H7 (cell line): ENCODE measurements at regions not wholly inside any gene's neighbourhood (a gene's known extent, or its start where the extent isn't known, plus 50 kb on each side); places are given as distances from the start of the nearest gene placed in this dataset.
"Not testable (repeated sequence)": the region's sequence is repeated elsewhere in the genome, so short reads cannot be mapped to it uniquely, and the experiment has no call there.

Source experiments
- DNase-seq: peaks from one replicate; pipeline ENCODE4 v3.0.0; 2012
- H3K27me3 ChIP-seq: 2 replicates; pipeline ENCODE4 v1.6.0; 2011; ENCODE audit warnings: mild to moderate bottlenecking, low read length; ENCODE audit not compliant: control insufficient read depth, insufficient read depth
- H3K36me3 ChIP-seq: replicated peaks from 2 replicates; pipeline ENCODE4 v1.5.1; 2011; ENCODE audit warnings: low read length; ENCODE audit not compliant: control insufficient read depth, insufficient read depth
- H3K4me3 ChIP-seq: 2 replicates; pipeline ENCODE4 v1.5.1; 2011; ENCODE audit warnings: low read depth, mild to moderate bottlenecking, control low read depth, low read length, moderate library complexity; ENCODE audit not compliant: insufficient read depth

- H3K4me3 ChIP-seq: no peak overlapping the region
- no peak for DNase-seq
- H3K36me3 ChIP-seq: no peaks in the 10 kb centered on the region
- no peaks in the 10 kb centered on the region for H3K27me3 ChIP-seq
These were observed 277.4 kb upstream of the MSX2 start for GRCh38 chr5:174446988-174447387.

DNA sequence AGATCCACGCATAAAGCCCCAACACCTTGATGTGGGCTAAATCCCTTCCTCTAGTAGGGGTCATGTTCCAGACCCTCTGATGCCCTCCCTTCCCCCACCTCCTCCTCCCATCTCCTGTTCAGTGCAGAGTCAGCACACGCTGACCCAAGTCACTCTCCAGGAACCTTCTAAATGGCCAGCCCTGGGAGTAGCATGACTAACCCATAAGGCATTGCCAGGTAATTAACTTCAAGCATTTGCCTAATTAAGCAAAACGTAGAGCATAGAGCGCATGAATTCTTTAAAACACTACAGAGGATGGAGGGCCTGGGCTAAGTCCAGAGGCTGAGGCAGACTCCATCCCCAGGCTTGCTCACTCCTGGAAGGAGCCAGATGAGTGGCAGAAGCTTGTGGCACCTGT is 276.3 kb upstream of the MSX2 start:
- DNase-seq: no peak
- Histone ChIP-seq H3K36me3 (no peaks in the 10 kb centered on the region), H3K27me3 (no peaks in the 10 kb centered on the region), H3K4me3 (no peak overlapping the region)

GRCh38 chr5:174448662-174449061 is 275.7 kb upstream of the MSX2 start:
- no peaks in the 10 kb centered on the region for H3K27me3 ChIP-seq
- H3K4me3 ChIP-seq: no peak overlapping the region
- no peak for DNase-seq
- no peaks in the 10 kb centered on the region for H3K36me3 ChIP-seq

DNA sequence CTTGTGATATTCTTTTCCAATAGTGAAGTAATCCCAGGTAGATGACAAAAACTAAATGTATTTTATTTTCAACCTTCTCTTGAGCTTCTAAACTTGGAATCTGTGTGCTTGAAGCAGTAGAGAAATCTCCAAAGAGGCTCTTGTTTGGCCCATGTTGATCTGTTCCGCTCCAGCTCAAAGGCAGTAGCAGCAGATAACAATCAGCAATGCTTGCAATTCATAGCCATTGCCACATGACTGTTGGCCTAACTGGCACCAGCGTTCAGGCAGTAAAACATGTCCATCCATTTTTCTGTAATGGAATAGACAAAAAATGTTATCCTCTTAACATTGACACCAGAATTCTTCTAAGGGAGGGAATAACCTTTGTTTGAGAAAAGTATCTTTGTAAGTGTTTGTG is 270.7 kb upstream of the MSX2 start:
- Histone ChIP-seq H3K36me3 (no peaks in the 10 kb centered on the region), H3K27me3 (no peaks in the 10 kb centered on the region; the same call in 1 of the 2 replicates), H3K4me3 (no peak overlapping the region)
- DNase-seq: no peak

GRCh38 chr5:174454464-174454863 is 269.9 kb upstream of the MSX2 start:
- no peak for DNase-seq
- Histone ChIP-seq H3K36me3 (no peaks in the 10 kb centered on the region), H3K4me3 (no peak overlapping the region)

GRCh38 chr5:174454890-174455289 is 269.5 kb upstream of the MSX2 start:
- Histone ChIP-seq H3K36me3 (no peaks in the 10 kb centered on the region), H3K4me3 (no peak overlapping the region), H3K27me3 (no peaks in the 10 kb centered on the region; the same call in 1 of the 2 replicates)
- DNase-seq: no peak

More at GRCh38 chr5:174454464-174454863, 269.9 kb upstream of the MSX2 start:
- no peaks in the 10 kb centered on the region; the same call in 1 of the 2 replicates for H3K27me3 ChIP-seq

DNA sequence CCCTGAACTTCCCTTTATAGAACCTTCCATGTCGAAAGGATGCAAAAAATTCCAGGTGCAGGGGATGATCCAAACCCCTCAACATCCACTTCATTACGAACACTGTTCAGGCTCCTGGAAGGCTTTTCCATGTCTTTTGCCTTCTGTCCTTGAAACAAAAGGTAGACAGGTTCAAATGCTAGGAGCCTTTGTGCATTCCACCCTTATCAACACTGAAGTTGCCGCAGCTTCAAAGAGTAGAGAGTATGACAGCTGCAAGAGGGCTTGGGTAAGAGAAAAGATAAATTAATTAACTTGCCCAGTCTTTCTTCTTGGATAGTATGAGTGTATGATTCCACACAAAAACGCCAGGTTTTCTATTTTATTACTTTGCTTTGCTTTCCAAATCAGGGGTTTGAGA is 269.1 kb upstream of the MSX2 start:
- H3K27me3 ChIP-seq: no peaks in the 10 kb centered on the region; the same call in 1 of the 2 replicates
- DNase-seq: no peak
- H3K4me3 ChIP-seq: no peak overlapping the region
- H3K36me3 ChIP-seq: no peaks in the 10 kb centered on the region

DNA sequence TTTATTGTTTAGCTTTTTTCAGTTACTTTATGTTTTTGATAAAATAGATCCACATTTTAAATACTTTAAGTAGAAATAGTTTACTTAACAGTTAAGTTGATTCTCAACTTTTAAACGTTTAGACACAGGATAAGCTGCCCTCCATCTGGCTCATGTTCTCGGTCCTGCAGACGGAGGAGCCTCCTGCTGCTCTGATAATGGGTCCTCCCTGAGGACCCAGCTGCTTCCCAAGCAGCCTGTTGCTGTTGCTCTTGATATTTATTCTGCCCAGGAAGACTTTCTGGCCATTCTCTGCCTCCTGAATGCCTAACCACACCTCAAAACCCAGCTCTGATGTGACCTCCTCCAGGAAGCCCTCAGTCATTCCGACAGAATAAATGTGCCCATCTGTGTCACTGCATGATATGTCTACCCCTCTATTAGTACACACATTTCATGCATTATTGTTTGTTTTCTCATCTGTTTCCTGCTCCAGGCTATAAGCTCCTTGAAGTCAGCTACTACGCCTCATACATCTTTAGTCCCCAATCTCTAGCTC is 267.2 kb upstream of the MSX2 start:
- peak; percentile 32 for DNase-seq
- no peak overlapping the region for H3K4me3 ChIP-seq
- no peaks in the 10 kb centered on the region for H3K36me3 ChIP-seq
- no peaks in the 10 kb centered on the region; the same call in 1 of the 2 replicates for H3K27me3 ChIP-seq

DNA sequence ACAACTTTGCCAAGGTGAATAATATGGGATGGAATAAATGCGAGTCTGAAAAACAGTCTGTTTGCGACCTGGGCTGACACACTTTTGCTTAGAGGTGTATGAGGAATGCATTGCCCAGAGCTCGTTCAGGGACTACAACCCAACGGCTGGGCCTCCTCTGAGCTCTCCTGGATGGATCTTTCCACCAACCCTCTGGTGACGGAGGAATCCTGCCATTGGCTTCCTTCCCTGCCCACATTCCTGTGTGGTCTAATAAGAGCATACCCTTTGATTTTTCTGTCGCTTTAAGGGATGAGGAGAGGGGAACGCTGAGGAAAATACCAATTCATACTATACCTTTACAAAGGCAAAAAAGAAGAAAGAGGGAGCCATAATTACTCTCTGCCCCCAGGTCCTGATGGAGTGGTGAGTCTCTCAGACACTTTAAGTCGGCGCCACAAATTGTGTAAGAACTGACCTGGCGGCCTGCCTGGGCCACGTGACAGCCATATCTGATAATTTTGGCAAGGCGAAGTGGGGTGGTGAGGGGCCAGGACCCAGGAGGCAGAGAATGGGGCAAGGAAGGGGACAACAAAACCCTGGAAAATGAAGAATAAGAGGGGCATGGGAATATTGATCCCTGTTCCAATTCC is 265.2 kb upstream of the MSX2 start:
- Histone ChIP-seq H3K36me3 (no peaks in the 10 kb centered on the region), H3K27me3 (no peaks in the 10 kb centered on the region; the same call in 1 of the 2 replicates), H3K4me3 (no peak overlapping the region)
- DNase-seq: no peak

DNA sequence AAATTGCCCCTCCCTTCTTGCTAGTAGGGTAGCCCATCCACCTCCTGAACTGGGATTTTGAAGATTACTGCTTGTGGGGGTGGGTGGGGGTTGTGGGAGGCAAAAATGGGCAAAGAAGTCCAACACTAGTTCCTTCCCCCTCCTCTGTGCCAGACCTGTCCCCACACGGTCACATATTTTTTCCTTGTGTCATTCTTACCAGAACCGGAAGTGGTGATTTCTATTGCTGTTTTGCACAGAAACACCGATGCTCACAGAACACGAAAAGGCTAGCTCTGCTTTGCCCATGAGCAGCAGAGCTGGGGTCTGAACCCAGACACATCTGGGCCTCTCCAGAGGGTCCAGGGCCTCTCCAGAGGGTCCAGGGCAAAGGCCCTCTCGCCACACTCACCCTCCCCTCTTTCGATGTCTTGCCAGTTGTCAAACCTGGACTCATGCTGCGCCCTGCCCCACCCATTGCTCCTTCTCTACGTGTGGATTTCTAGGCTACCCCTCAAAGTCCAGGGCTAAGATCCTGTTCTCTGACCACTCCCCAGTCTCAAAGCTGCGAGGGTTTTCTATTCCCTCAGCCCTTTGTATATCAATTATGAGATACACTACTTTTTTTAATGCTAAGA is 264.4 kb upstream of the MSX2 start:
- DNase-seq: no peak
- Histone ChIP-seq H3K27me3 (no peaks in the 10 kb centered on the region), H3K4me3 (no peak overlapping the region), H3K36me3 (no peaks in the 10 kb centered on the region)

DNA sequence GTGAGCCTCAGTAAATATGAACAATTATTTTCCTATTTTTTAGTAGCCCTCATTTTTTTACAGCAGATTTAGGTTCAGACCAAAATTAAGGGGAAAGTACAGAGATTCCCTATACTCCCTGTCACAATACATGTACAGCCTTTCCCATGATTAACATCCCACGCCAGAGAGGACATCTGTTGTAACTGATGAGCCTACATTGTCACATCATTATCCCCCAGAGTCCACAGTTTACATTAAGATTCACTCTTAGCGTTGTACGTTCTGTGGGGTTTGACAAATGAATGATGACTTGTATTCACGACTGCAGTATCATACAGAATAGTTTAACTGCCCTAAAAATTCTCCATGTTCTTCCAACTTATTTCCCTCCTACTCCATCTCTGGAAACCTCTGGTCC is 262.3 kb upstream of the MSX2 start:
- no peak for DNase-seq
- no peaks in the 10 kb centered on the region for H3K36me3 ChIP-seq
- H3K4me3 ChIP-seq: no peak overlapping the region
- H3K27me3 ChIP-seq: no peaks in the 10 kb centered on the region

DNA sequence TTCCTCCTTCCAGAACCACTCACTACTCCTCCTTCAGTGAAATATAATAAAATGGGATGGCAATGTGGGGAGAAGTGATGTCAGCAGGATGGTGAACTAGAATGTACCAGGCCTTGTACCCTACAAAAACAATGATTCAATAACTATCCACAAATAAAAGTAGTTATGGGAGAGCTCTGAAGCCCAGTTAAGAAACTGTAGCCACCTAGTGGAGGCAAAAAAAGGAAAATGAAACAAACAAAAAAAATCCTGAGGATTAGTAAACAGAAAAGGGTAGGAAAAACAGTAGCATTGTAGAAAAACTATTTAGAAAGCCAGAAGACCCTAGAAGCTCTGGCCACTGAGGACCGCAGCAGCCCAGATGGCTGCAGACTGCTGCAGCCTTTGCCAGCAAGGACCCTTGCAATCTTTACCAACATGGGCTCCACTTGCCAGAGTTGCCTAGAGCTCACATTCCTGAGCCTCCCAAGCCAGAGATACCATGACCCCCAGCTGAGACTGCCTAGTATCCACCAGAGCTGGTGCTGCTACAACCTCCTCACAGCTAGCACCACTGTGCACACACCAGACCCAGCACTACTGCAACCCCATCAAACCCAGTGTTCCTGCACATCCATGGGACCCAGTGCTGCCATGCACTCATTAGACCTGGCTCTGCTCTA is 259.7 kb upstream of the MSX2 start:
- no peaks in the 10 kb centered on the region for H3K36me3 ChIP-seq
- no peak overlapping the region for H3K4me3 ChIP-seq
- H3K27me3 ChIP-seq: no peaks in the 10 kb centered on the region
- no peak for DNase-seq

DNA sequence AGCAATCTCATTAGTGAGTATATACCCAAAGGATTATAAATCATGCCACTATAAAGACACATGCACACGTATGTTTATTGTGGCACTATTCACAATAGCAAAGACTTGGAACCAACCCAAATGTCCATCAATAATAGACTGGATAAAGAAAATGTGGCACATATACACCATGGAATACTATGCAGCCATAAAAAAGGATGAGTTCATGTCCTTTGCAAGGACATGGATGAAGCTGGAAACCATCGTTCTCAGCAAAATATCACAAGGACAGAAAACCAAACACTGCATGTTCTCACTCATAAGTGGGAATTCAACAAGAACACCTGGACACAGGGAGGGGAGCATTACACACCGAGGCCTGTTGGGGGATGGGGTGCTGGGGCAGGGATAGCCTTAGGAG is 252.9 kb upstream of the MSX2 start:
- not testable (repeated sequence) for H3K27me3 ChIP-seq, H3K4me3 ChIP-seq, DNase-seq, H3K36me3 ChIP-seq

DNA sequence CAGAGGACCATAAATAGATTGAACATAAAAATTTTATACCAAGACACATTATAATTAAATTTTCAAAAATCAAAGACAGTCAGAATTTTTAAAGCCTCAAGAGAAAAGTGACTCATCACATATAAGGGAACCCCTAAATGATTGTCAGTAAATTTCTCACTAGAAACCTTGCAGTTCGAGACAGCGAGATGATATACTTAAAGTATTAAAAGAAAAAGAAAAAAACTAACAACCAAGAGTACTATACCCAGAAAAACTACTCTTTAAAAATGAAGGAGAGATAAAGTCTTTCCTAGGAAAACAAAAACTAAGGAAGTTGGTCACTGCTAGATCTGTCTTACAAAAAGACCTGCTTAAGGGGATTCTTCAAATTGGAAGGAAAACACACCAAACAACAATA is 251.4 kb upstream of the MSX2 start:
- Histone ChIP-seq H3K4me3 (no peak overlapping the region), H3K36me3 (no peaks in the 10 kb centered on the region), H3K27me3 (no peaks in the 10 kb centered on the region)
- DNase-seq: no peak

DNA sequence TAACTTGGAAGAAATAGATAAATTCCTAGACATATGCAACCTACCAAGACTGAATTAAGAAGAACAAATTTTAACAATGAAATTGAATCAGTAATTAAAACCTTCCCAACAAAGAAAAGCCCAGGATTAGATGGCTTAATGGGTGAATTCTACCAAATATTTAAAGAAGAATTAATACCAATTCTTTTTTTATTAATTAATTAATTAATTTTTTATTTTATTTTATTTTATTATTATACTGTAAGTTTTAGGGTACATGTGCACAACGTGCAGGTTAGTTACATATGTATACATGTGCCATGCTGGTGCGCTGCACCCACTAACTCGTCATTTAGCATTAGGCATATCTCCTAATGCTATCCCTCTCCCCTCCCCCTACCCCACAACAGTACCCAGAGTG is 248.4 kb upstream of the MSX2 start:
- H3K27me3 ChIP-seq, H3K4me3 ChIP-seq, H3K36me3 ChIP-seq, DNase-seq: not testable (repeated sequence)
